ENCODE measurements at regions not wholly inside any gene's neighbourhood (a gene's known extent, or its start where the extent isn't known, plus 50 kb on each side); places are given as distances from the start of the nearest gene placed in this dataset.

GRCh38 chr2:7844414-7844965 lies 837.4 kb upstream of the ID2 start:
- Histone ChIP-seq H3K9me3 (ENCODE audit: control insufficient read depth, low read length) (peaks cover 3% of the 10 kb centered on the region), H3K4me3 (ENCODE audit: extremely low read depth, insufficient read depth, low read length, poor library complexity, severe bottlenecking) (no peak overlapping the region), H3K36me3 (ENCODE audit: control insufficient read depth, insufficient read depth, low read length) (no peaks in the 10 kb centered on the region), H3K4me1 (ENCODE audit: control insufficient read depth, insufficient read depth, low read length, poor library complexity, severe bottlenecking) (peaks cover 32% of the 10 kb centered on the region), H3K27ac (ENCODE audit: low read depth, low read length, severe bottlenecking) (no peak overlapping the region)
- 94 to 96% methylated on average over 4 to 5 of the region's 9 CpGs for WGBS, 2 experiments (ENCODE audit: insufficient coverage in 2 of 2)

GRCh38 chr2:7845332-7845731 lies 836.5 kb upstream of the ID2 start:
- Histone ChIP-seq H3K4me3 (ENCODE audit: extremely low read depth, insufficient read depth, low read length, poor library complexity, severe bottlenecking) (no peak overlapping the region), H3K36me3 (ENCODE audit: control insufficient read depth, insufficient read depth, low read length) (no peaks in the 10 kb centered on the region), H3K27ac (ENCODE audit: low read depth, low read length, severe bottlenecking) (no peak overlapping the region), H3K9me3 (ENCODE audit: control insufficient read depth, low read length) (peaks cover 3% of the 10 kb centered on the region), H3K4me1 (ENCODE audit: control insufficient read depth, insufficient read depth, low read length, poor library complexity, severe bottlenecking) (peaks cover 35% of the 10 kb centered on the region)
- WGBS, 2 experiments (ENCODE audit: insufficient coverage in 2 of 2): 63 to 100% methylated on average over 1 of the region's 2 CpGs

GRCh38 chr2:7846607-7847006 lies 835.2 kb upstream of the ID2 start:
- 87 to 94% methylated on average over 2 to 3 of the region's 5 CpGs for WGBS, 2 experiments (ENCODE audit: insufficient coverage in 2 of 2)
- no peaks in the 10 kb centered on the region for H3K36me3 ChIP-seq (ENCODE audit: control insufficient read depth, insufficient read depth, low read length)
- peaks cover 35% of the 10 kb centered on the region for H3K4me1 ChIP-seq (ENCODE audit: control insufficient read depth, insufficient read depth, low read length, poor library complexity, severe bottlenecking)
- H3K27ac ChIP-seq (ENCODE audit: low read depth, low read length, severe bottlenecking): no peak overlapping the region
- H3K9me3 ChIP-seq (ENCODE audit: control insufficient read depth, low read length): no peaks in the 10 kb centered on the region
- no peak overlapping the region for H3K4me3 ChIP-seq (ENCODE audit: extremely low read depth, insufficient read depth, low read length, poor library complexity, severe bottlenecking)

- Histone ChIP-seq H3K4me3 (ENCODE audit: extremely low read depth, insufficient read depth, low read length, poor library complexity, severe bottlenecking) (no peak overlapping the region), H3K9me3 (ENCODE audit: control insufficient read depth, low read length) (no peaks in the 10 kb centered on the region), H3K27ac (ENCODE audit: low read depth, low read length, severe bottlenecking) (peak overlapping the region; percentile 87), H3K4me1 (ENCODE audit: control insufficient read depth, insufficient read depth, low read length, poor library complexity, severe bottlenecking) (peaks cover 35% of the 10 kb centered on the region), H3K36me3 (ENCODE audit: control insufficient read depth, insufficient read depth, low read length) (no peaks in the 10 kb centered on the region)
- 76 to 81% methylated on average over 2 of the region's 4 CpGs for WGBS, 2 experiments (ENCODE audit: insufficient coverage in 2 of 2)
These were observed 834.5 kb upstream of the ID2 start for GRCh38 chr2:7847321-7847720.

- Histone ChIP-seq H3K27ac (ENCODE audit: low read depth, low read length, severe bottlenecking) (peak overlapping the region; percentile 87), H3K36me3 (ENCODE audit: control insufficient read depth, insufficient read depth, low read length) (no peaks in the 10 kb centered on the region), H3K4me3 (ENCODE audit: extremely low read depth, insufficient read depth, low read length, poor library complexity, severe bottlenecking) (no peak overlapping the region), H3K4me1 (ENCODE audit: control insufficient read depth, insufficient read depth, low read length, poor library complexity, severe bottlenecking) (peaks cover 35% of the 10 kb centered on the region), H3K9me3 (ENCODE audit: control insufficient read depth, low read length) (no peaks in the 10 kb centered on the region)
- WGBS, 2 experiments (ENCODE audit: insufficient coverage in 2 of 2): 100% methylated on average over 1 of the region's 1 CpG; no CpG with 5 or more reads in 1 of the 2 experiments
These were observed 832.8 kb upstream of the ID2 start for GRCh38 chr2:7849027-7849426.

GRCh38 chr2:7849531-7849930 lies 832.3 kb upstream of the ID2 start:
- H3K36me3 ChIP-seq (ENCODE audit: control insufficient read depth, insufficient read depth, low read length): no peaks in the 10 kb centered on the region
- no peaks in the 10 kb centered on the region for H3K9me3 ChIP-seq (ENCODE audit: control insufficient read depth, low read length)
- H3K4me1 ChIP-seq (ENCODE audit: control insufficient read depth, insufficient read depth, low read length, poor library complexity, severe bottlenecking): peaks cover 35% of the 10 kb centered on the region
- WGBS, 2 experiments (ENCODE audit: insufficient coverage in 2 of 2): 75 to 80% methylated on average over 5 of the region's 5 CpGs
- H3K4me3 ChIP-seq (ENCODE audit: extremely low read depth, insufficient read depth, low read length, poor library complexity, severe bottlenecking): no peak overlapping the region
- H3K27ac ChIP-seq (ENCODE audit: low read depth, low read length, severe bottlenecking): no peak overlapping the region

GRCh38 chr2:7852546-7852945 lies 829.3 kb upstream of the ID2 start:
- no peak overlapping the region for H3K4me3 ChIP-seq (ENCODE audit: extremely low read depth, insufficient read depth, low read length, poor library complexity, severe bottlenecking)
- no peak overlapping the region for H3K27ac ChIP-seq (ENCODE audit: low read depth, low read length, severe bottlenecking)
- no peaks in the 10 kb centered on the region for H3K36me3 ChIP-seq (ENCODE audit: control insufficient read depth, insufficient read depth, low read length)
- H3K4me1 ChIP-seq (ENCODE audit: control insufficient read depth, insufficient read depth, low read length, poor library complexity, severe bottlenecking): peaks cover 16% of the 10 kb centered on the region
- no peaks in the 10 kb centered on the region for H3K9me3 ChIP-seq (ENCODE audit: control insufficient read depth, low read length)
- no CpG with 5 or more reads among the region's 2 CpGs for WGBS, 2 experiments (ENCODE audit: insufficient coverage in 2 of 2)

- WGBS, 2 experiments (ENCODE audit: insufficient coverage in 2 of 2): 60 to 78% methylated on average over 1 of the region's 1 CpG
- H3K27ac ChIP-seq (ENCODE audit: low read depth, low read length, severe bottlenecking): no peak overlapping the region
- no peaks in the 10 kb centered on the region for H3K36me3 ChIP-seq (ENCODE audit: control insufficient read depth, insufficient read depth, low read length)
- H3K4me3 ChIP-seq (ENCODE audit: extremely low read depth, insufficient read depth, low read length, poor library complexity, severe bottlenecking): no peak overlapping the region
- no peaks in the 10 kb centered on the region for H3K9me3 ChIP-seq (ENCODE audit: control insufficient read depth, low read length)
- H3K4me1 ChIP-seq (ENCODE audit: control insufficient read depth, insufficient read depth, low read length, poor library complexity, severe bottlenecking): no peaks in the 10 kb centered on the region
These were observed 824.0 kb upstream of the ID2 start for GRCh38 chr2:7857904-7858303.

GRCh38 chr2:7858624-7859023 lies 823.2 kb upstream of the ID2 start:
- H3K9me3 ChIP-seq (ENCODE audit: control insufficient read depth, low read length): no peaks in the 10 kb centered on the region
- no peak overlapping the region for H3K27ac ChIP-seq (ENCODE audit: low read depth, low read length, severe bottlenecking)
- no CpG with 5 or more reads among the region's 2 CpGs for WGBS, 2 experiments (ENCODE audit: insufficient coverage in 2 of 2)
- H3K4me3 ChIP-seq (ENCODE audit: extremely low read depth, insufficient read depth, low read length, poor library complexity, severe bottlenecking): no peak overlapping the region
- H3K4me1 ChIP-seq (ENCODE audit: control insufficient read depth, insufficient read depth, low read length, poor library complexity, severe bottlenecking): no peaks in the 10 kb centered on the region
- H3K36me3 ChIP-seq (ENCODE audit: control insufficient read depth, insufficient read depth, low read length): no peaks in the 10 kb centered on the region

- 100% methylated on average over 1 to 2 of the region's 2 CpGs for WGBS, 2 experiments (ENCODE audit: insufficient coverage in 2 of 2)
- Histone ChIP-seq H3K36me3 (ENCODE audit: control insufficient read depth, insufficient read depth, low read length) (no peaks in the 10 kb centered on the region), H3K27ac (ENCODE audit: low read depth, low read length, severe bottlenecking) (no peak overlapping the region), H3K4me1 (ENCODE audit: control insufficient read depth, insufficient read depth, low read length, poor library complexity, severe bottlenecking) (no peaks in the 10 kb centered on the region), H3K4me3 (ENCODE audit: extremely low read depth, insufficient read depth, low read length, poor library complexity, severe bottlenecking) (no peak overlapping the region), H3K9me3 (ENCODE audit: control insufficient read depth, low read length) (no peaks in the 10 kb centered on the region)
These were observed 821.2 kb upstream of the ID2 start for GRCh38 chr2:7860693-7861092.

GRCh38 chr2:7861910-7862702 lies 819.8 kb upstream of the ID2 start:
- Histone ChIP-seq H3K27ac (ENCODE audit: low read depth, low read length, severe bottlenecking) (no peak overlapping the region), H3K9me3 (ENCODE audit: control insufficient read depth, low read length) (no peaks in the 10 kb centered on the region), H3K36me3 (ENCODE audit: control insufficient read depth, insufficient read depth, low read length) (no peaks in the 10 kb centered on the region), H3K4me1 (ENCODE audit: control insufficient read depth, insufficient read depth, low read length, poor library complexity, severe bottlenecking) (no peaks in the 10 kb centered on the region), H3K4me3 (ENCODE audit: extremely low read depth, insufficient read depth, low read length, poor library complexity, severe bottlenecking) (no peak overlapping the region)
- 89 to 97% methylated on average over 8 of the region's 8 CpGs for WGBS, 2 experiments (ENCODE audit: insufficient coverage in 2 of 2)

Measured in mesodermal cell (in vitro differentiated cells).